Motor neuron (in vitro differentiated cells): ENCODE measurements at regions not wholly inside any gene's neighbourhood (a gene's known extent, or its start where the extent isn't known, plus 50 kb on each side); places are given as distances from the start of the nearest gene placed in this dataset.
"Not testable (repeated sequence)": the region's sequence is repeated elsewhere in the genome, so short reads cannot be mapped to it uniquely, and the experiment has no call there.

Experiments
- ATAC-seq, 8 experiments: fragments of 200-7000 bp; cut with Tn5 transposase; replicated peaks in 6 of 8; 2 replicates each; pipeline ENCODE4 v1.8.0; 2021; ENCODE audit warnings: mild to moderate bottlenecking in 8 of 8, moderate library complexity in 8 of 8
- H3K27ac ChIP-seq, 2 donors: fragments of 250-450 bp; sonication (Bioruptor Pico); 2 replicates each; pipeline ENCODE4 v1.9.0; 2021; ENCODE audit warnings: antibody characterized with exemption in 2 of 2, mild to moderate bottlenecking in 2 of 2, moderate library complexity in 1 of 2
- H3K4me1 ChIP-seq, 2 donors: fragments of 250-450 bp; sonication (Bioruptor Pico); replicated peaks in 1 of 2; 2 replicates each; pipeline ENCODE4 v1.6.1; 2021; ENCODE audit warnings: antibody characterized with exemption in 2 of 2, mild to moderate bottlenecking in 2 of 2, moderate library complexity in 1 of 2
- H3K4me3 ChIP-seq, 5 donors: fragments of 250-450 bp; sonication (Bioruptor Pico); 2 replicates each; pipeline ENCODE4 v1.9.0; 2021; ENCODE audit warnings: antibody characterized with exemption in 5 of 5, mild to moderate bottlenecking in 5 of 5, moderate library complexity in 4 of 5
- WGBS, 10 experiments: fragments of 450-650 bp; shearing (Covaris generic); methylation state at CpG; one replicate each; pipeline ENCODE4 v1.0.0; 2022; 5-methylcytosine and 5-hydroxymethylcytosine counted together
- in situ Hi-C, 9 experiments: fragments of 400-800 bp; cut with MboI; loops; one replicate each; pipeline ENCODE4 v1.15.0; 2021; ENCODE audit warnings: low sequenced_read_pairs in 9 of 9, low pct_unique_long_range_greater_than_20kb in 2 of 9; ENCODE audit not compliant: unreplicated experiment in 9 of 9

- in situ Hi-C loops, result no loop called here
- 43 to 100% (median 80%) methylated on average over 1 of the region's 1 CpG; no CpG with 5 or more reads in 5 of the 10 experiments for WGBS, 10 experiments
- peaks cover 6 to 16% of the 10 kb centered on the region in 2 donors for H3K4me1 ChIP-seq
- no peak for ATAC-seq
- H3K4me3 ChIP-seq, result no peak overlapping the region
- H3K27ac ChIP-seq, result no peak overlapping the region
Observed at GRCh38 chr18:60064271-60064670, 164.5 kb downstream of the PMAIP1 start.

GRCh38 chr18:60062831-60063230, 163.0 kb downstream of the PMAIP1 start:
- peaks cover 4 to 15% of the 10 kb centered on the region in 2 donors for H3K4me1 ChIP-seq
- 14 to 67% (median 60%) methylated on average over 1 of the region's 3 CpGs; no CpG with 5 or more reads in 7 of the 10 experiments for WGBS, 10 experiments
- ATAC-seq, H3K4me3 ChIP-seq, in situ Hi-C loops, H3K27ac ChIP-seq: not testable (repeated sequence)

DNA sequence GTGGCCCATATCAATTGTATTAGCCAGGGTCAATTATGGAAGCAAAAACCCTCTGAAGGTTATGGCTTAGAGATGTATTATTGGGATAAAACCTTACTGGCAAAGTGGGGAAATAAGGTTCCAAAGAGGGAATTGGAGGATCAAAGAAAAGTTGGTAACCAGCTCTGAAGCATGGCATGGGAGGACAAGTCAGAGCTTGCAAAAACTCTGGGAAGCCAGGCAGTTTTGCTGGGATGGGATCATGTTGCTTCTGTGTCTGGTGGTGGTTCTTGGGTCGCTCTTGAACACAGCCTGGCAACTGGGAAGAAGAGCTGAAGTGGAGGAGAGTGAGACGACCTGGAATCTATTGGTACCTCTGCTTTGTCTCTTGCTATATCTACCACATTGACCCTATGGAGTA, 162.6 kb downstream of the PMAIP1 start:
- in situ Hi-C loops, result no loop called here
- 20 to 100% (median 62%) methylated on average over 1 to 2 of the region's 2 CpGs; no CpG with 5 or more reads in 4 of the 10 experiments for WGBS, 10 experiments
- no peak for ATAC-seq
- Histone ChIP-seq H3K4me1 (peaks cover under 1 to 11% of the 10 kb centered on the region in 2 donors), H3K27ac (no peak overlapping the region), H3K4me3 (no peak overlapping the region)

DNA sequence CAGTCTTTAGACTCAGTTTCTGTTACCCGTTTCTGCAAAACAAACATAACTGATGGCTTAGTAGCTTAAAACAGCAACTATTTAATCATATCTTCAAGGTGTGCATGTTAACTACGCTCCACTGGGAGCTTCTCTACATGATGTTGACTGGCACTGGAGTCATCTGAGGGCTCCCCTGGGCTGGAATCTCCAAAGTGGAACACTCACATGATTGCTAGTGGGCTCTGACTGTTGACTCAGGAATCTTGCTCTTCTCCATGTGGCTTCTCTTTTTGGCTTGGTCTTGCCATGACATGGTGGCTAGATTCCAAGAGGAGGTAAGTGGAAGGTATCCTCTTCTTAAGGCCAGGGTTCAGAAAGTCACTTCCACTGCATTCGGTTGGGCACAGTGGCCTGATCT, 160.8 kb downstream of the PMAIP1 start:
- H3K4me1 ChIP-seq, result no peaks in the 10 kb centered on the region
- in situ Hi-C loops, result no loop called here
- H3K4me3 ChIP-seq, result no peak overlapping the region
- WGBS, 10 experiments, result 33 to 100% (median 100%) methylated on average over 1 to 3 of the region's 3 CpGs; no CpG with 5 or more reads in 2 of the 10 experiments
- no peak for ATAC-seq
- no peak overlapping the region for H3K27ac ChIP-seq

- WGBS, 10 experiments, result 38 to 100% (median 68%) methylated on average over 1 of the region's 1 CpG; no CpG with 5 or more reads in 2 of the 10 experiments
- Histone ChIP-seq H3K27ac (no peak overlapping the region), H3K4me1 (no peaks in the 10 kb centered on the region), H3K4me3 (no peak overlapping the region)
- in situ Hi-C loops, result no loop called here
- ATAC-seq, result peak in 1 of 8 experiments; percentile 44
Observed at GRCh38 chr18:60060026-60060425, 160.2 kb downstream of the PMAIP1 start.

DNA sequence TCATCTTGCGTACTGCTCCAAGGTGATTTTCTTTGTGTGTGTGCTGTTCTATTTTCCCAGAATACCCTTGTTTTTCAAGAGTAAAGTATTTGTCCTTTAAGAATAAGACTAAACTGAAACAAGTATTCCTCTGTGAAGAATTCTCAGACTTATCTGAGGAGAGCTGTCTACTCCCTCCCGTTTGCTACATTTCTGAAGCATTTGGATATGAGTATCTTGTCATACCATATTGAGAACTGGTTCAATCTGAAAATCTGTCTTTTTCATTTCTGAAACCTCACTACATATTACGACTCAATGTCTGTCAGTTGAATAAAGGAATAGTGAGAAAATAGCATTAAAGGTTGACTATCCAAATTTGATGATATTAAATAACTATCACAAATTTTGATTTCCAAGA, 159.4 kb downstream of the PMAIP1 start:
- 50 to 100% (median 82%) methylated on average over 2 to 3 of the region's 3 CpGs for WGBS, 10 experiments
- Histone ChIP-seq H3K27ac (no peak overlapping the region), H3K4me1 (no peaks in the 10 kb centered on the region), H3K4me3 (no peak overlapping the region)
- ATAC-seq, result no peak
- in situ Hi-C loops, result no loop called here

DNA sequence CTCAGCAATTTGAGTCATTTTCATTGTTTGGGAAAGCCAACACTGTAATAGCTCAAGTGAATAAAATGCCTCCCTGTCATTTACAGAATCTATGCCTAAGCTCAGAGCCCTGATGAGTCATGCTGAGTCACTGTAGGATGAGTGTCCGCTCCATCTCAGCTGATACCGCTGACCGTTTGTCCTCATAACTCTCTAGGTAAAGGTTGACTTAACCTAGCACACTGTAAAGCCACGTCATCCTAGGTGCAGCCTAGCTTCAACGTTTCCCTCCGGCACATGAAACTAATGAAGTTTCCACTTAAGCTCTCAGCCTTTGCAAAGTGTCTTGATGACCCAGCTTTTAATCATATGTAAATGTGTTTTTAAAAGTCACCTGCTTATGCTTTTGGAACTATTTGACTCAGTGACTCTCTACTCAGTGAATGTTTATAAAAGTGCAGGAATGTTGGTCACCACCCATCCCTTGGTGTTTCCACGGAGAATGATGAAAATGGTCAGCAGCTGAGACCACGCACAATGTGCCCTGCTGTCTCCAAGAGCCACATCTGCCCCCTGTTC, 154.0 kb downstream of the PMAIP1 start:
- H3K27ac ChIP-seq, result no peak overlapping the region
- WGBS, 10 experiments, result 0 to 85% (median 64%) methylated on average over 2 to 8 of the region's 8 CpGs; no CpG with 5 or more reads in 2 of the 10 experiments
- H3K4me3 ChIP-seq, result no peak overlapping the region
- ATAC-seq, result peak; percentile 82 to 99 (median 97)
- in situ Hi-C loops, result no loop called here
- peaks cover 0 to 4% of the 10 kb centered on the region in 2 donors for H3K4me1 ChIP-seq

DNA sequence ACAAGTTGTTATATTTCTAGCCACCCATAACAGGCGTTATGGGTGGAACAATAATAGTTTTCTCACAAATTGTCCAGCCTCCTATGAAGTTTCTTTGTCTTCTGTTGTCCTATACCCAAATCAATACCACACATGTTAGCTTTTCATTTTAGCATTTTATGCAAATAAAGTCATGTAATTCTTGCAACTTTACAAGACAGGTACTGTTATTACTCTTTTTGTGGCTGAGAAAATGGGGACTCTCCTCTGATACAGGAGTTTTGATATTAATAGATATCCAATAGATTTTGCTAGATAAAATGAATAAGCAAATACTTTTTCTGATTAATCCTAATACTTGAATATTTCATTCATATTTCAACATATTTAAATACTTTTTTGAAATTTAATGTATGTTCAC, 151.0 kb downstream of the PMAIP1 start:
- H3K4me3 ChIP-seq, result no peak overlapping the region
- no peak overlapping the region for H3K27ac ChIP-seq
- in situ Hi-C loops, result no loop called here
- peaks cover 0 to 4% of the 10 kb centered on the region in 2 donors for H3K4me1 ChIP-seq
- WGBS, 10 experiments, result 50 to 100% (median 100%) methylated on average over 1 of the region's 1 CpG; no CpG with 5 or more reads in 3 of the 10 experiments
- no peak for ATAC-seq

GRCh38 chr18:60049172-60049571, 149.4 kb downstream of the PMAIP1 start:
- no peak for ATAC-seq
- Histone ChIP-seq H3K4me3 (no peak overlapping the region), H3K27ac (no peak overlapping the region), H3K4me1 (peaks cover 0 to 6% of the 10 kb centered on the region in 2 donors)
- in situ Hi-C loops, result no loop called here

- ATAC-seq, result peak in 2 of 8 experiments; percentile 20 to 37
- H3K4me1 ChIP-seq, result peaks cover 0 to 2% of the 10 kb centered on the region in 2 donors
- in situ Hi-C loops, result no loop called here
- no peak overlapping the region for H3K27ac ChIP-seq
- H3K4me3 ChIP-seq, result no peak overlapping the region
Observed at GRCh38 chr18:60047556-60047955, 147.8 kb downstream of the PMAIP1 start.

- Histone ChIP-seq H3K4me3 (no peak overlapping the region), H3K27ac (no peak overlapping the region), H3K4me1 (peaks cover 0 to 2% of the 10 kb centered on the region in 2 donors)
- 50 to 100% (median 83%) methylated on average over 1 to 2 of the region's 2 CpGs; no CpG with 5 or more reads in 1 of the 10 experiments for WGBS, 10 experiments
- in situ Hi-C loops, result no loop called here
- ATAC-seq, result peak; percentile 21 to 94 (median 70)
Observed at GRCh38 chr18:60044290-60045006, 144.7 kb downstream of the PMAIP1 start.

DNA sequence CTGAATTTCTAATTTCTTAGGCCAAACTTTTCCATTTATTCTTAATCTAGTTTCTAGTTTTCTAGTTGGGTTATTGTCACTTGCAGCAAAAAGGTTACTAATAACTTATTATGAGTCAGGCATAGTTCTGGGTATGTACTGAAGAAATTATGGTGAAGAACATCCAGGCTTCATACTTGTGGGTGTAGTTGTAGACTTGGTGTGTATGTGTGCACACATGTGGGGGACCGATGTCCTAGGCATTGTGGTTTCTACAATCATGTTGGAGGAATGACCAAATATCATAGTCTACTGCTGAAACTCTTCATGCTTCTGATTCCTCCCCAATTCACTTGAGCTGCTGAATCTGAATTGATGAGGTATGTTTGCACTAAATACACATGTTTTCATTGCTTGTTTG, 141.2 kb downstream of the PMAIP1 start:
- no peak overlapping the region for H3K4me3 ChIP-seq
- in situ Hi-C loops, result no loop called here
- H3K4me1 ChIP-seq, result peaks cover 0 to 2% of the 10 kb centered on the region in 2 donors
- ATAC-seq, result no peak
- H3K27ac ChIP-seq, result no peak overlapping the region
- WGBS, 10 experiments, result 89 to 100% (median 100%) methylated on average over 1 of the region's 1 CpG; no CpG with 5 or more reads in 7 of the 10 experiments

DNA sequence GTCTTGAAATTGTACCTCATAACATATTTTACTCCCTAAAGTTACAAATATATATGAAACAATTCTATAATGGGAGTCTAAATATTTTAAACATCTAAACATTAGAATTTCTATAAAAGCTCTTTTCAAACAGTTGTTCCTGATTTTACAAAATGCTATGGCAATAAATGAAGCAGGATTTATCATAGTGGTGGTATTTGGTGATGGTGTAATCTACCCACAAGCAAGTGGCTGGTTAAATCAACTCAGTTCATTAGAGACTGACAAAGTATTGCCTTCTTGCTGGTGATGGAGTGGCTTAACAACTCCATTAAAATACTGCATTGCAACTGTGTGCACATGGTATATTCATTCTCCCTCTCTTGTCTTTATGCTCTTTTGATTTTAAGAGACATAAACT, 138.9 kb downstream of the PMAIP1 start:
- H3K27ac ChIP-seq, result no peak overlapping the region
- no peaks in the 10 kb centered on the region for H3K4me1 ChIP-seq
- H3K4me3 ChIP-seq, result no peak overlapping the region
- in situ Hi-C loops, result no loop called here
- no peak for ATAC-seq

DNA sequence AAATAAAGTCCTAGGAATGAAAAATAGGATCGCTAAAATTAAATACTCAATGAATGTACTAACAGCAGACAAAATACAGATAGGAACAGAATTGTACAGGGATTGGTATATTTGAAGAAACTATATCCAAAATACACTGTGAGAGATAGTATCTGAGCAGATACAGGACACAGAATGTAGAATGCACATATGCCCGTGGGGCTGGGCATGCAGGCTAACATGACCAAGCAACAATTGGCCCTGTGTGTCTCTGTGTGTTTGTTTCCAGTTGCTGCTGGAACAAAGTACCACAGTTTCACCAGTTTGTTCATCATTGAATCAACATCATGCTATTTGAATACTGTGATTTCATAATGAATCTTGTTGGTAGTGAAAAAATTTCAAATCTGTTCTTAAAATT, 127.6 kb downstream of the PMAIP1 start:
- Histone ChIP-seq H3K27ac (no peak overlapping the region), H3K4me3 (no peak overlapping the region), H3K4me1 (no peaks in the 10 kb centered on the region)
- in situ Hi-C loops, result no loop called here
- ATAC-seq, result peak in 3 of 8 experiments; percentile 72 to 89 (median 76)
- WGBS, 10 experiments, result 0 to 100% (median 75%) methylated on average over 1 to 2 of the region's 2 CpGs
